HepG2 (cell line): ENCODE measurements at regions not wholly inside any gene's neighbourhood (a gene's known extent, or its start where the extent isn't known, plus 50 kb on each side); places are given as distances from the start of the nearest gene placed in this dataset.

ENCODE experiments used
- CEBPB ChIP-seq: IDR thresholded peaks from 2 replicates; pipeline ENCODE4 v1.6.1; 2011; ENCODE audit warnings: low read depth, low read length, improper control_type of control experiment, borderline replicate concordance
- EP300 ChIP-seq, 3 experiments: sonication (generic) in 1 of 3; formaldehyde crosslinking in 1 of 3; IDR thresholded peaks; 2 replicates each; pipeline versions ENCODE4 v1.5.1 to v1.6.1; 2011 to 2020; ENCODE audit warnings: low read depth in 2 of 3, low read length in 2 of 3, borderline replicate concordance in 1 of 3, improper control_type of control experiment in 1 of 3, mild to moderate bottlenecking in 1 of 3, missing genetic modification reagents in 1 of 3, moderate library complexity in 1 of 3
- ZBTB21 ChIP-seq: sonication (generic); formaldehyde crosslinking; IDR thresholded peaks from 2 replicates; pipeline ENCODE4 v1.4.0; 2020; ENCODE audit warnings: missing genetic modification reagents
- ZNF274 ChIP-seq: sonication (generic); formaldehyde crosslinking; IDR thresholded peaks from 2 replicates; pipeline ENCODE4 v1.5.1; 2020; ENCODE audit warnings: mild to moderate bottlenecking, missing genetic modification reagents
- TF ChIP-seq, protein P1 (sequence below): IDR thresholded peaks from 2 replicates; pipeline ENCODE4 v1.6.1; 2016; ENCODE audit warnings: missing genetic modification reagents, missing compliant biosample characterization
- TF ChIP-seq, protein P2 (sequence below): sonication (generic); formaldehyde crosslinking; conservative IDR thresholded peaks from 2 replicates; pipeline ENCODE4 v1.4.0; 2020; ENCODE audit warnings: missing genetic modification reagents
- TF ChIP-seq, protein P3 (sequence below): sonication (generic); formaldehyde crosslinking; IDR thresholded peaks from 2 replicates; pipeline ENCODE4 v1.5.0; 2020; ENCODE audit warnings: mild to moderate bottlenecking, missing genetic modification reagents, moderate library complexity

DNA sequence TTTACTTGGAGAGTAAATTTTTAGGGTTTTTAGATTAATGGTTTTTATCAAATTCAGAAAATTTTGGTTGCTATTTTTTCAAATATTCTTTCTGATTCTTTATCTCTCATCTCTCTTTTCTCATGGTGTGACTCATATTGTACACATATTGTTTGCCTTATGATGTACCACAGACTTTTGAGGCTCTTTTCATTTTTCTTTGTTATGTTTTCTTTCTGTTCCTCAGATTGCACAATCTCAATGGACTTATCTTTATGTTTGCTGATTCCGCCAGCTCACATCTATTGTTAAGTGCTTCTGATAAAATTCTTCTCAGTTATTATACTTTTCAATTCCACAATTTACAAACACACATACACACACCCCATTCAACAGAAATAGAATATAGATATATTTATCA is 168.2 kb upstream of the IGFBP3 start:
- TF ChIP-seq EP300 (IDR thresholded peaks at IDR 0.05; ENCODE audit: low read depth in 2 of 2, low read length in 2 of 2) (no peak), EP300 (CRISPR knock-in tag; IDR thresholded peaks at IDR 0.05; ENCODE audit: borderline replicate concordance) (no peak), ZBTB21 (CRISPR knock-in tag) (no peak), ZNF274 (CRISPR knock-in tag) (no peak), CEBPB (peak; percentile 48; the same call in 1 of the 2 replicates)
- TF ChIP-seq, protein P1, sequence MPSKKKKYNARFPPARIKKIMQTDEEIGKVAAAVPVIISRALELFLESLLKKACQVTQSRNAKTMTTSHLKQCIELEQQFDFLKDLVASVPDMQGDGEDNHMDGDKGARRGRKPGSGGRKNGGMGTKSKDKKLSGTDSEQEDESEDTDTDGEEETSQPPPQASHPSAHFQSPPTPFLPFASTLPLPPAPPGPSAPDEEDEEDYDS (CRISPR knock-in tag), result no peak
- TF ChIP-seq, protein P2, sequence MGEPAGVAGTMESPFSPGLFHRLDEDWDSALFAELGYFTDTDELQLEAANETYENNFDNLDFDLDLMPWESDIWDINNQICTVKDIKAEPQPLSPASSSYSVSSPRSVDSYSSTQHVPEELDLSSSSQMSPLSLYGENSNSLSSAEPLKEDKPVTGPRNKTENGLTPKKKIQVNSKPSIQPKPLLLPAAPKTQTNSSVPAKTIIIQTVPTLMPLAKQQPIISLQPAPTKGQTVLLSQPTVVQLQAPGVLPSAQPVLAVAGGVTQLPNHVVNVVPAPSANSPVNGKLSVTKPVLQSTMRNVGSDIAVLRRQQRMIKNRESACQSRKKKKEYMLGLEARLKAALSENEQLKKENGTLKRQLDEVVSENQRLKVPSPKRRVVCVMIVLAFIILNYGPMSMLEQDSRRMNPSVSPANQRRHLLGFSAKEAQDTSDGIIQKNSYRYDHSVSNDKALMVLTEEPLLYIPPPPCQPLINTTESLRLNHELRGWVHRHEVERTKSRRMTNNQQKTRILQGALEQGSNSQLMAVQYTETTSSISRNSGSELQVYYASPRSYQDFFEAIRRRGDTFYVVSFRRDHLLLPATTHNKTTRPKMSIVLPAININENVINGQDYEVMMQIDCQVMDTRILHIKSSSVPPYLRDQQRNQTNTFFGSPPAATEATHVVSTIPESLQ, result no peak
- TF ChIP-seq, protein P3, sequence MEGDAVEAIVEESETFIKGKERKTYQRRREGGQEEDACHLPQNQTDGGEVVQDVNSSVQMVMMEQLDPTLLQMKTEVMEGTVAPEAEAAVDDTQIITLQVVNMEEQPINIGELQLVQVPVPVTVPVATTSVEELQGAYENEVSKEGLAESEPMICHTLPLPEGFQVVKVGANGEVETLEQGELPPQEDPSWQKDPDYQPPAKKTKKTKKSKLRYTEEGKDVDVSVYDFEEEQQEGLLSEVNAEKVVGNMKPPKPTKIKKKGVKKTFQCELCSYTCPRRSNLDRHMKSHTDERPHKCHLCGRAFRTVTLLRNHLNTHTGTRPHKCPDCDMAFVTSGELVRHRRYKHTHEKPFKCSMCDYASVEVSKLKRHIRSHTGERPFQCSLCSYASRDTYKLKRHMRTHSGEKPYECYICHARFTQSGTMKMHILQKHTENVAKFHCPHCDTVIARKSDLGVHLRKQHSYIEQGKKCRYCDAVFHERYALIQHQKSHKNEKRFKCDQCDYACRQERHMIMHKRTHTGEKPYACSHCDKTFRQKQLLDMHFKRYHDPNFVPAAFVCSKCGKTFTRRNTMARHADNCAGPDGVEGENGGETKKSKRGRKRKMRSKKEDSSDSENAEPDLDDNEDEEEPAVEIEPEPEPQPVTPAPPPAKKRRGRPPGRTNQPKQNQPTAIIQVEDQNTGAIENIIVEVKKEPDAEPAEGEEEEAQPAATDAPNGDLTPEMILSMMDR (CRISPR knock-in tag), result no peak
